H9 (cell line): ENCODE measurements at regions not wholly inside any gene's neighbourhood (a gene's known extent, or its start where the extent isn't known, plus 50 kb on each side); places are given as distances from the start of the nearest gene placed in this dataset.

Experiments
- DNase-seq: peaks from one replicate; pipeline ENCODE4 v3.0.0-alpha.2; 2017
- H2AFZ ChIP-seq: one replicate; pipeline ENCODE4 v1.6.1; 2013; ENCODE audit warnings: mild to moderate bottlenecking, low read length, control low read depth, moderate library complexity
- H2AK5ac ChIP-seq: 2 replicates; pipeline ENCODE4 v1.6.1; 2013; ENCODE audit warnings: low read length, control low read depth, mixed read lengths; ENCODE audit not compliant: insufficient read length
- H2BK120ac ChIP-seq: one replicate; pipeline ENCODE4 v1.6.1; 2013; ENCODE audit warnings: low read depth, mild to moderate bottlenecking, low read length, control low read depth, inconsistent platforms; ENCODE audit not compliant: poor library complexity, severe bottlenecking
- H2BK12ac ChIP-seq: 2 replicates; pipeline ENCODE4 v1.6.1; 2013; ENCODE audit warnings: low read length, control low read depth, mixed read lengths, low read depth; ENCODE audit not compliant: insufficient read length
- H2BK15ac ChIP-seq: 2 replicates; pipeline ENCODE4 v1.6.1; 2013; ENCODE audit warnings: low read depth, low read length, control low read depth
- H2BK20ac ChIP-seq: one replicate; pipeline ENCODE4 v1.6.1; 2013; ENCODE audit warnings: low read depth, mild to moderate bottlenecking, low read length, control low read depth, inconsistent platforms; ENCODE audit not compliant: poor library complexity, severe bottlenecking
- H2BK5ac ChIP-seq: 2 replicates; pipeline ENCODE4 v1.6.1; 2013; ENCODE audit warnings: low read length, control low read depth, mixed read lengths; ENCODE audit not compliant: insufficient read length
- H3K14ac ChIP-seq: 2 replicates; pipeline ENCODE4 v1.6.1; 2013; ENCODE audit warnings: low read length, control low read depth; ENCODE audit not compliant: insufficient read depth
- H3K18ac ChIP-seq: 2 replicates; pipeline ENCODE4 v1.6.1; 2013; ENCODE audit warnings: low read depth, mild to moderate bottlenecking, mixed read lengths, low read length, control low read depth; ENCODE audit not compliant: insufficient read length
- H3K23ac ChIP-seq: 2 replicates; pipeline ENCODE4 v1.6.1; 2013; ENCODE audit warnings: low read length, control low read depth, mixed read lengths, low read depth; ENCODE audit not compliant: insufficient read length
- H3K23me2 ChIP-seq: 2 replicates; pipeline ENCODE4 v1.6.1; 2013; ENCODE audit warnings: low read depth, mild to moderate bottlenecking, mixed read lengths, low read length, control low read depth; ENCODE audit not compliant: insufficient read length, poor library complexity, severe bottlenecking
- H3K27ac ChIP-seq: 2 replicates; pipeline ENCODE4 v1.5.1; 2013; ENCODE audit warnings: low read length, control low read depth, mixed read lengths, low read depth; ENCODE audit not compliant: insufficient read length
- H3K27me3 ChIP-seq: 2 replicates; pipeline ENCODE4 v1.6.1; 2013; ENCODE audit warnings: low read length, control low read depth, inconsistent platforms; ENCODE audit not compliant: insufficient read depth
- H3K4ac ChIP-seq: 2 replicates; pipeline ENCODE4 v1.6.1; 2013; ENCODE audit warnings: low read depth, mild to moderate bottlenecking, control low read depth, inconsistent platforms, low read length, moderate library complexity
- H3K4me1 ChIP-seq: 2 replicates; pipeline ENCODE4 v1.6.1; 2013; ENCODE audit warnings: low read length, control low read depth, inconsistent platforms; ENCODE audit not compliant: insufficient read depth
- H3K4me2 ChIP-seq: 2 replicates; pipeline ENCODE4 v1.6.1; 2013; ENCODE audit warnings: low read length, control low read depth, mixed read lengths; ENCODE audit not compliant: insufficient read length, insufficient read depth
- H3K56ac ChIP-seq: 2 replicates; pipeline ENCODE4 v1.6.1; 2013; ENCODE audit warnings: low read depth, mild to moderate bottlenecking, mixed read lengths, low read length, control low read depth; ENCODE audit not compliant: insufficient read length
- H3K79me1 ChIP-seq: 2 replicates; pipeline ENCODE4 v1.6.1; 2013; ENCODE audit warnings: low read depth, mild to moderate bottlenecking, moderate library complexity, low read length, control low read depth, inconsistent platforms; ENCODE audit not compliant: insufficient read depth, poor library complexity, severe bottlenecking
- H3K79me2 ChIP-seq: 2 replicates; pipeline ENCODE4 v1.6.1; 2013; ENCODE audit warnings: low read length, control low read depth, inconsistent platforms; ENCODE audit not compliant: insufficient read depth
- H3K9ac ChIP-seq: 2 replicates; pipeline ENCODE4 v1.6.1; 2013; ENCODE audit warnings: low read length, control low read depth, mixed read lengths; ENCODE audit not compliant: insufficient read length; ENCODE audit errors: extremely low read depth
- H3K9me3 ChIP-seq: one replicate; pipeline ENCODE4 v1.6.1; 2013; ENCODE audit warnings: low read depth, low read length, inconsistent platforms; ENCODE audit not compliant: control insufficient read depth
- H3T11ph ChIP-seq: one replicate; pipeline ENCODE4 v1.6.1; 2013; ENCODE audit warnings: mild to moderate bottlenecking, low read length, control low read depth, inconsistent platforms
- H4K20me1 ChIP-seq: one replicate; pipeline ENCODE4 v1.6.1; 2013; ENCODE audit not compliant: control insufficient read depth, insufficient read length, insufficient read depth
- H4K5ac ChIP-seq: 2 replicates; pipeline ENCODE4 v1.6.1; 2013; ENCODE audit warnings: low read depth, mild to moderate bottlenecking, mixed read lengths, low read length, control low read depth; ENCODE audit not compliant: insufficient read length
- H4K8ac ChIP-seq: replicated peaks from 2 replicates; pipeline ENCODE4 v1.6.1; 2013; ENCODE audit warnings: low read length, control low read depth, mixed read lengths, low read depth; ENCODE audit not compliant: insufficient read length
- H4K91ac ChIP-seq: 2 replicates; pipeline ENCODE4 v1.6.1; 2013; ENCODE audit warnings: low read depth, mild to moderate bottlenecking, moderate library complexity, mixed read lengths, low read length, control low read depth; ENCODE audit not compliant: insufficient read length
- H3K27ac Mint-ChIP-seq, 3 experiments: 2 replicates in 2 of 3; 3 replicates in 1 of 3; pipeline ENCODE4 v1.8.0; 2020 to 2021; ENCODE audit warnings: mixed read lengths in 3 of 3, mild to moderate bottlenecking in 1 of 3, moderate library complexity in 1 of 3
- H3K27me3 Mint-ChIP-seq: 2 replicates; pipeline ENCODE4 v1.8.0; 2021; ENCODE audit warnings: low read depth, mild to moderate bottlenecking, moderate library complexity, mixed read lengths
- H3K36me3 Mint-ChIP-seq, 3 experiments: 2 replicates in 2 of 3; 3 replicates in 1 of 3; pipeline ENCODE4 v1.8.0; 2020 to 2021; ENCODE audit warnings: low read depth in 3 of 3, mixed read lengths in 3 of 3; ENCODE audit not compliant: insufficient read depth in 1 of 3
- H3K4me1 Mint-ChIP-seq, 2 experiments: 2 replicates each; pipeline ENCODE4 v1.8.0; 2020; ENCODE audit warnings: mixed read lengths in 2 of 2
- H3K4me3 Mint-ChIP-seq, 2 experiments: 2 replicates in 1 of 2; 3 replicates in 1 of 2; pipeline ENCODE4 v1.8.0; 2020 to 2021; ENCODE audit warnings: mild to moderate bottlenecking in 2 of 2, mixed read lengths in 2 of 2, moderate library complexity in 1 of 2
- H3K9me3 Mint-ChIP-seq, 2 experiments: 2 replicates in 1 of 2; 3 replicates in 1 of 2; pipeline ENCODE4 v1.8.0; 2020; ENCODE audit warnings: mild to moderate bottlenecking in 2 of 2, mixed read lengths in 2 of 2, moderate library complexity in 1 of 2
- CTCF ChIP-seq: fragments of 200-600 bp; sonication (generic); conservative IDR thresholded peaks from 3 replicates; pipeline ENCODE4 v1.8.0; 2021; ENCODE audit warnings: antibody characterized with exemption, mild to moderate bottlenecking
- WGBS: extraction: QIAGEN DNeasy Blood & Tissue Kit; methylation state at CpG from one replicate; pipeline ENCODE4 v1.1.7; 2013; ENCODE audit warnings: missing lambda C conversion rate, low lambda C conversion rate, mixed read lengths; ENCODE audit not compliant: insufficient read length; ENCODE audit errors: extremely low coverage; 5-methylcytosine and 5-hydroxymethylcytosine counted together

DNA sequence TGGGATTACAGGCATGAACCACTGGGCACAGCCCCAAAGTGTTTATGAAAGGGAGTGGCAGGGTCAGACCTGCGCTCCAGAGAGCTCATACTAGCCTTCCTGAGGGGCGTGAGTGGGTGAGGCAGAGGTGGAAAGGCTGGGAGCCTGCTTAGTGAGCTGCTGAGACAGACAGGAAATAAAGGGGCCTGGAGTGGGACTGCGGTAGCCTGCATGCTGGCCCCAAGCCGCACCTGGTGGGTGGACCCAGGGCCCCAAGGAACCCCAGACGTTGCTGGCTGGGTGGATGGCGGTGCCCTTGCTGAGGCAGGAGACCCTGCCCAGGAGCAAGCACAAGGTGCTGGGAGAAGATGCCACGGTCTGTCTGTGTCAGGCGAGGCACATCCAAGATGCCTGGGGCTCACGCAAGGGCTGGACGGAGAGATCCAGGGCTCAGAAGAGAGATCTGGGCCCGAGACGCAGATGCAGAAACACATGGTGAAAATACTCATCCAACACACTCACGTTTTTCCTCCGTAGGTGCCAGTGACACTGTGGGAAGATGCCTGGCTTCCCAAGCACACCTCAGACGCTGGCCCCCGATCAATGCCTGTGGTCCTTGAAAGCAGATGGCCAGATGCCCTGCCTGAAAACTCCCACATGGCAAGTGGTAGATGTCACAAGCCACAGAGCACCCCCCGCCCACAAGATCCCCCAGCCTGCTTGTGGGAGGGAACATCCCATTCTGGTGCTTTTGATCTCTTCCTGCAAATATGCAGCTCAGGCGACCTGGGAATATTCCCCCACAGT, 151.1 kb downstream of the GLI2 start:
- no peak overlapping the region for H4K8ac ChIP-seq
- no peak for DNase-seq
- no peak overlapping the region for H3T11ph ChIP-seq
- 0 out of 2 replicates have a peak, but pooled peaks cover 1% of the 10 kb centered on the region for H3K79me2 ChIP-seq
- peaks cover 6% of the 10 kb centered on the region in 3 experiments; a peak in 5 of 7 replicates for H3K36me3 Mint-ChIP-seq
- no peak overlapping the region for H2BK120ac ChIP-seq
- no peak overlapping the region for H2BK20ac ChIP-seq
- no peaks in the 10 kb centered on the region for H3K9me3 ChIP-seq
- no peak overlapping the region for H3K4ac ChIP-seq
- no peak overlapping the region for H2AK5ac ChIP-seq
- no peak for TF ChIP-seq CTCF
- no peak overlapping the region for H2BK15ac ChIP-seq
- H3K4me1 Mint-ChIP-seq: peaks cover 32 to 55% of the 10 kb centered on the region in 2 experiments
- H4K91ac ChIP-seq: no peak overlapping the region
- no peak overlapping the region for H3K23ac ChIP-seq
- H3K23me2 ChIP-seq: no peaks in the 10 kb centered on the region
- H3K79me1 ChIP-seq: peaks cover 4% of the 10 kb centered on the region
- H2BK5ac ChIP-seq: no peak overlapping the region
- H3K4me3 Mint-ChIP-seq: no peak overlapping the region
- H3K27ac Mint-ChIP-seq: peak overlapping the region in 1 of 3 experiments; percentile 67; a peak in 2 of 7 replicates
- H3K4me1 ChIP-seq: no peaks in the 10 kb centered on the region
- peaks cover 3% of the 10 kb centered on the region for H4K20me1 ChIP-seq
- no peak overlapping the region for H3K27ac ChIP-seq
- no peak overlapping the region for H3K56ac ChIP-seq
- H3K9ac ChIP-seq: no peak overlapping the region
- no peak overlapping the region for H3K14ac ChIP-seq
- no peaks in the 10 kb centered on the region for H3K27me3 ChIP-seq
- no peaks in the 10 kb centered on the region; the same call in 1 of the 2 replicates for H3K27me3 Mint-ChIP-seq
- H3K4me2 ChIP-seq: no peak overlapping the region
- H2BK12ac ChIP-seq: no peak overlapping the region
- no CpG with 5 or more reads among the region's 18 CpGs for WGBS
- no peaks in the 10 kb centered on the region for H3K9me3 Mint-ChIP-seq
- no peak overlapping the region for H4K5ac ChIP-seq
- no peak overlapping the region for H2AFZ ChIP-seq
- H3K18ac ChIP-seq: no peak overlapping the region
